ENCODE measurements at regions not wholly inside any gene's neighbourhood (a gene's known extent, or its start where the extent isn't known, plus 50 kb on each side); places are given as distances from the start of the nearest gene placed in this dataset.

GRCh38 chr6:165737396-165737795 lies 74.4 kb upstream of the PDE10A start:
- no peak overlapping the region for H3K4me3 ChIP-seq (ENCODE audit: low read depth, low read length)
- DNase-seq (ENCODE audit: low read depth): no peak
- no peak for TF ChIP-seq CTCF (IDR thresholded peaks at IDR 0.05; ENCODE audit: insufficient read depth, low read depth, low read length)

GRCh38 chr6:165735065-165735464 lies 72.0 kb upstream of the PDE10A start:
- DNase-seq (ENCODE audit: low read depth): no peak
- no peak for TF ChIP-seq CTCF (IDR thresholded peaks at IDR 0.05; ENCODE audit: insufficient read depth, low read depth, low read length)
- no peak overlapping the region for H3K4me3 ChIP-seq (ENCODE audit: low read depth, low read length)

GRCh38 chr6:165733489-165733791 lies 70.4 kb upstream of the PDE10A start:
- no peak for DNase-seq (ENCODE audit: low read depth)
- H3K4me3 ChIP-seq (ENCODE audit: low read depth, low read length): no peak overlapping the region
- TF ChIP-seq CTCF (IDR thresholded peaks at IDR 0.05; ENCODE audit: insufficient read depth, low read depth, low read length): no peak

GRCh38 chr6:165732696-165733488 lies 69.9 kb upstream of the PDE10A start:
- TF ChIP-seq CTCF (IDR thresholded peaks at IDR 0.05; ENCODE audit: insufficient read depth, low read depth, low read length): no peak
- DNase-seq (ENCODE audit: low read depth): no peak

GRCh38 chr6:165729307-165729936 lies 66.4 kb upstream of the PDE10A start:
- peak; percentile 65 for TF ChIP-seq CTCF (IDR thresholded peaks at IDR 0.05; ENCODE audit: insufficient read depth, low read depth, low read length)

More at GRCh38 chr6:165732696-165733488, 69.9 kb upstream of the PDE10A start:
- H3K4me3 ChIP-seq (ENCODE audit: low read depth, low read length): no peak overlapping the region

GRCh38 chr6:165728216-165728615 lies 65.2 kb upstream of the PDE10A start:
- H3K4me3 ChIP-seq (ENCODE audit: low read depth, low read length): no peak overlapping the region
- DNase-seq (ENCODE audit: low read depth): no peak
- TF ChIP-seq CTCF (IDR thresholded peaks at IDR 0.05; ENCODE audit: insufficient read depth, low read depth, low read length): no peak

More at GRCh38 chr6:165729307-165729936, 66.4 kb upstream of the PDE10A start:
- H3K4me3 ChIP-seq (ENCODE audit: low read depth, low read length): no peak overlapping the region
- peak; percentile 23 for DNase-seq (ENCODE audit: low read depth)

Measured in fibroblast of villous mesenchyme (primary cell).